IMR-90 (cell line): ENCODE measurements at regions not wholly inside any gene's neighbourhood (a gene's known extent, or its start where the extent isn't known, plus 50 kb on each side); places are given as distances from the start of the nearest gene placed in this dataset.

Source experiments
- ATAC-seq: fragments of 200-7000 bp; cut with Tn5 transposase; 2 replicates; pipeline ENCODE4 v1.9.1; 2020; ENCODE audit warnings: low read depth, mild to moderate bottlenecking, moderate library complexity
- BruUV-seq: library from RNA; stranded (reverse); fragments of 400-500 nt; replicated peaks from 2 replicates; lab custom pipeline; 2021; lab: Mats Ljungman, UMichigan
- CTCF ChIA-PET: fragments of 300-600 bp; formaldehyde crosslinking; extraction: SDS; loops from one replicate; lab custom pipeline; 2021; ENCODE audit warnings: antibody characterized with exemption; lab: Yijun Ruan, JAX
- POLR2A ChIA-PET: fragments of 300-600 bp; sonication (Branson Sonifier 250); formaldehyde crosslinking; loops from one replicate; lab custom pipeline; 2022; ENCODE audit warnings: antibody characterized with exemption; ENCODE audit not compliant: unreplicated experiment; lab: Charles Lee
- DNase-seq: peaks from one replicate; pipeline ENCODE4 v3.0.0; 2013
- H2AFZ ChIP-seq: replicated peaks from 2 replicates; pipeline ENCODE3; 2013; ENCODE audit warnings: low read length, mild to moderate bottlenecking; ENCODE audit not compliant: poor library complexity
- H2AK5ac ChIP-seq: 2 replicates; pipeline ENCODE4 v1.6.1; 2013; ENCODE audit warnings: low read depth, low read length, inconsistent platforms
- H2AK9ac ChIP-seq: replicated peaks from 2 replicates; pipeline ENCODE3; 2013; ENCODE audit warnings: mild to moderate bottlenecking, low read depth, low read length, moderate library complexity; ENCODE audit not compliant: poor library complexity
- H2BK120ac ChIP-seq: 2 replicates; pipeline ENCODE4 v1.6.1; 2013; ENCODE audit warnings: low read depth, low read length, inconsistent platforms
- H2BK15ac ChIP-seq: 3 replicates; pipeline ENCODE4 v1.6.1; 2013; ENCODE audit warnings: low read depth, low read length, inconsistent platforms
- H2BK20ac ChIP-seq: 2 replicates; pipeline ENCODE4 v1.6.1; 2013; ENCODE audit warnings: low read depth, mild to moderate bottlenecking, inconsistent platforms, low read length, moderate library complexity
- H2BK5ac ChIP-seq: 2 replicates; pipeline ENCODE4 v1.6.1; 2013; ENCODE audit warnings: mild to moderate bottlenecking, low read depth, low read length, inconsistent platforms; ENCODE audit not compliant: poor library complexity, severe bottlenecking
- H3K14ac ChIP-seq: replicated peaks from 2 replicates; pipeline ENCODE4 v1.6.1; 2013; ENCODE audit warnings: low read depth, low read length, inconsistent platforms
- H3K18ac ChIP-seq: 2 replicates; pipeline ENCODE4 v1.6.1; 2013; ENCODE audit warnings: low read depth, low read length, control low read depth
- H3K23ac ChIP-seq: 2 replicates; pipeline ENCODE4 v1.6.1; 2013; ENCODE audit warnings: low read depth, low read length, inconsistent platforms
- H3K27ac ChIP-seq: 2 replicates; pipeline ENCODE4 v1.5.1; 2013; ENCODE audit warnings: mild to moderate bottlenecking, control low read depth, low read length; ENCODE audit not compliant: insufficient read depth
- H3K27me3 ChIP-seq: 2 replicates; pipeline ENCODE4 v1.6.1; 2013; ENCODE audit warnings: low read length; ENCODE audit not compliant: control insufficient read depth, insufficient read depth
- H3K36me3 ChIP-seq: 2 replicates; pipeline ENCODE4 v1.6.1; 2013; ENCODE audit warnings: low read length, mixed read lengths; ENCODE audit not compliant: control insufficient read depth, insufficient read depth
- H3K4ac ChIP-seq: 2 replicates; pipeline ENCODE4 v1.6.1; 2013; ENCODE audit warnings: low read depth, low read length, inconsistent platforms
- H3K4me1 ChIP-seq: 2 replicates; pipeline ENCODE4 v1.6.1; 2013; ENCODE audit warnings: low read length, mixed read lengths; ENCODE audit not compliant: control insufficient read depth, insufficient read depth
- H3K4me2 ChIP-seq: 2 replicates; pipeline ENCODE4 v1.6.1; 2013; ENCODE audit warnings: low read depth, mild to moderate bottlenecking, control low read depth, low read length, moderate library complexity
- H3K4me3 ChIP-seq: 2 replicates; pipeline ENCODE4 v1.5.1; 2013; ENCODE audit warnings: low read depth, mild to moderate bottlenecking, control low read depth, low read length, moderate library complexity; ENCODE audit not compliant: insufficient read depth
- H3K56ac ChIP-seq: 2 replicates; pipeline ENCODE4 v1.6.1; 2013; ENCODE audit warnings: low read length, inconsistent platforms; ENCODE audit not compliant: insufficient read depth; ENCODE audit errors: extremely low read depth
- H3K79me1 ChIP-seq, 2 experiments: 2 replicates each; pipeline ENCODE4 v1.6.1; 2013; ENCODE audit warnings: low read length in 2 of 2, inconsistent platforms in 1 of 2, low read depth in 1 of 2
- H3K9ac ChIP-seq: 2 replicates; pipeline ENCODE4 v1.6.1; 2013; ENCODE audit warnings: low read depth, low read length, control low read depth
- H3K9me1 ChIP-seq: 2 replicates; pipeline ENCODE4 v1.6.1; 2013; ENCODE audit warnings: low read length, inconsistent platforms; ENCODE audit not compliant: insufficient read depth
- H3K9me3 ChIP-seq: 2 replicates; pipeline ENCODE4 v1.6.1; 2013; ENCODE audit warnings: low read length; ENCODE audit not compliant: control insufficient read depth, insufficient read depth
- H4K20me1 ChIP-seq: 2 replicates; pipeline ENCODE4 v1.6.1; 2013; ENCODE audit warnings: low read length, inconsistent platforms; ENCODE audit not compliant: insufficient read depth
- H4K5ac ChIP-seq: 2 replicates; pipeline ENCODE4 v1.6.1; 2013; ENCODE audit warnings: mild to moderate bottlenecking, low read depth, low read length, control low read depth
- H4K8ac ChIP-seq, 2 experiments: 2 replicates each; pipeline ENCODE4 v1.6.1; 2013; ENCODE audit warnings: low read depth in 2 of 2, low read length in 2 of 2, control low read depth in 1 of 2, inconsistent platforms in 1 of 2
- H4K91ac ChIP-seq: 2 replicates; pipeline ENCODE4 v1.6.1; 2013; ENCODE audit warnings: low read depth, low read length, inconsistent platforms; ENCODE audit not compliant: insufficient read depth
- CHD1 ChIP-seq: IDR thresholded peaks from 2 replicates; pipeline ENCODE4 v1.6.1; 2012; ENCODE audit warnings: low read depth, low read length, improper control_type of control experiment
- MXI1 ChIP-seq: IDR thresholded peaks from 2 replicates; pipeline ENCODE4 v1.6.1; 2012; ENCODE audit warnings: low read depth, mild to moderate bottlenecking, low read length, moderate library complexity, borderline replicate concordance
- WGBS, 2 experiments: methylation state at CpG; one replicate each; pipeline versions ENCODE4 v1.1.5 to v1.1.7; 2013; ENCODE audit warnings: missing lambda C conversion rate in 2 of 2; ENCODE audit not compliant: insufficient read length in 1 of 2; ENCODE audit errors: extremely low coverage in 2 of 2; 5-methylcytosine and 5-hydroxymethylcytosine counted together
- dilution Hi-C: fragments of 300-500 bp; cut with HindIII; formaldehyde crosslinking; loops from one replicate; pipeline ENCODE4 v1.14.3; 2018; ENCODE audit warnings: low sequenced_read_pairs; ENCODE audit not compliant: unreplicated experiment
- in situ Hi-C: fragments of 300-500 bp; cut with MboI; formaldehyde crosslinking; loops from 3 replicates; pipeline ENCODE4 v1.14.3; 2019; ENCODE audit warnings: low sequenced_read_pairs, inconsistent platforms, mixed read lengths
- intact Hi-C: fragments of 100-400 bp; cut with micrococcal nuclease; formaldehyde crosslinking; loops from 2 replicates; pipeline ENCODE4 v1.10.0; 2022
- TF ChIP-seq, protein P1 (sequence below): fragments of 150-350 bp; IDR thresholded peaks from 2 replicates; pipeline ENCODE4 v1.6.1; 2017; ENCODE audit warnings: mild to moderate bottlenecking, antibody characterized with exemption, low read length, low read depth
- TF ChIP-seq, protein P2 (sequence below): fragments of 150-350 bp; IDR thresholded peaks from 2 replicates; pipeline ENCODE4 v1.6.1; 2016; ENCODE audit warnings: low read depth, mild to moderate bottlenecking, low read length, moderate library complexity, borderline replicate concordance

DNA sequence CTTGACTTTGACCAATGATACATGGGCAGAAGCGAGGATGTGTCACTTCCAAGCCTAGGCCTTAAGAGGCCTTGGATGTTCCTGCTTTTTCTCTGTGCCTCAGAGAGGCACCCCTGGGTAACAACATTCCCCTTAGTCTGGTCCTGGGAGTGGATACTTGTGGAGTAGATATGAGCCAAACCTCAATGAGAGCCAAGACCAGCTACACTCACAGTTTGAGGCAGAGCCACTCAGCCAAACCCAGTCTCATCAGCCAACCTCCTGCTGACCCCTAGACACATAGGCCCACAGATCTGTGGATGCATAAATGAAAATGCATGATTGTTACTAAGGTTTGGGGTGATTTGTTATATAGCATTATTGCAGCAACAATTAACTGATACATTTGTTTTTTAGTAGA lies 114.2 kb downstream of the ZNF621 start:
- no peak overlapping the region for H3K18ac ChIP-seq
- peaks cover 8% of the 10 kb centered on the region for H3K9me3 ChIP-seq
- ATAC-seq, result no peak
- H3K27me3 ChIP-seq, result no peaks in the 10 kb centered on the region
- DNase-seq, result no peak
- in situ Hi-C loops, result no loop called here
- H2BK20ac ChIP-seq, result no peak overlapping the region
- H2BK15ac ChIP-seq, result no peak overlapping the region
- H4K8ac ChIP-seq, result no peak overlapping the region
- H3K56ac ChIP-seq, result no peak overlapping the region
- no peak overlapping the region for H2BK120ac ChIP-seq
- POLR2A ChIA-PET, result no interaction called here
- no peak overlapping the region for H3K4me3 ChIP-seq
- H3K9ac ChIP-seq, result no peak overlapping the region
- H3K4ac ChIP-seq, result no peak overlapping the region
- CTCF ChIA-PET, result no interaction called here
- BruUV-seq, result no TSS peak
- H3K9me1 ChIP-seq, result no peaks in the 10 kb centered on the region
- H3K27ac ChIP-seq, result no peak overlapping the region
- no peak overlapping the region for H3K4me2 ChIP-seq
- TF ChIP-seq MXI1 (no peak), CHD1 (no peak)
- TF ChIP-seq, protein P1, sequence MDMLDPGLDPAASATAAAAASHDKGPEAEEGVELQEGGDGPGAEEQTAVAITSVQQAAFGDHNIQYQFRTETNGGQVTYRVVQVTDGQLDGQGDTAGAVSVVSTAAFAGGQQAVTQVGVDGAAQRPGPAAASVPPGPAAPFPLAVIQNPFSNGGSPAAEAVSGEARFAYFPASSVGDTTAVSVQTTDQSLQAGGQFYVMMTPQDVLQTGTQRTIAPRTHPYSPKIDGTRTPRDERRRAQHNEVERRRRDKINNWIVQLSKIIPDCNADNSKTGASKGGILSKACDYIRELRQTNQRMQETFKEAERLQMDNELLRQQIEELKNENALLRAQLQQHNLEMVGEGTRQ, result no peak
- TF ChIP-seq, protein P2, sequence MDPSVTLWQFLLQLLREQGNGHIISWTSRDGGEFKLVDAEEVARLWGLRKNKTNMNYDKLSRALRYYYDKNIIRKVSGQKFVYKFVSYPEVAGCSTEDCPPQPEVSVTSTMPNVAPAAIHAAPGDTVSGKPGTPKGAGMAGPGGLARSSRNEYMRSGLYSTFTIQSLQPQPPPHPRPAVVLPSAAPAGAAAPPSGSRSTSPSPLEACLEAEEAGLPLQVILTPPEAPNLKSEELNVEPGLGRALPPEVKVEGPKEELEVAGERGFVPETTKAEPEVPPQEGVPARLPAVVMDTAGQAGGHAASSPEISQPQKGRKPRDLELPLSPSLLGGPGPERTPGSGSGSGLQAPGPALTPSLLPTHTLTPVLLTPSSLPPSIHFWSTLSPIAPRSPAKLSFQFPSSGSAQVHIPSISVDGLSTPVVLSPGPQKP, result no peak
- no peaks in the 10 kb centered on the region for H3K36me3 ChIP-seq
- intact Hi-C loops, result no loop called here
- no CpG with 5 or more reads among the region's 1 CpG for WGBS, 2 experiments
- dilution Hi-C loops, result no loop called here
- H4K5ac ChIP-seq, result no peak overlapping the region
- no peaks in the 10 kb centered on the region for H3K4me1 ChIP-seq
- H3K23ac ChIP-seq, result no peak overlapping the region
- H3K14ac ChIP-seq, result no peak overlapping the region
- no peak overlapping the region for H2AK5ac ChIP-seq
- H3K79me1 ChIP-seq, result no peaks in the 10 kb centered on the region
- no peak overlapping the region for H2AFZ ChIP-seq
- no peak overlapping the region for H2AK9ac ChIP-seq
- no peak overlapping the region for H2BK5ac ChIP-seq
- H4K20me1 ChIP-seq, result no peaks in the 10 kb centered on the region
- no peak overlapping the region for H4K91ac ChIP-seq
